Stimulated activated CD8-positive, alpha-beta memory T cell treated with anti-CD3 and anti-CD28 coated beads, Interleukin-12 subunit alpha, Interleukin-12 subunit beta, amount 100 ng/mL, for 4 hours (primary cell): ENCODE measurements at regions not wholly inside any gene's neighbourhood (a gene's known extent, or its start where the extent isn't known, plus 50 kb on each side); places are given as distances from the start of the nearest gene placed in this dataset.

Experiments
- DNase-seq: peaks from one replicate; pipeline ENCODE4 v3.0.0-alpha.2; 2020; ENCODE audit warnings: low read depth

GRCh38 chr3:151935446-151935845 is 62.0 kb downstream of the SUCNR1 start:
- no peak for DNase-seq

- DNase-seq = no peak
Observed at GRCh38 chr3:151940481-151940880, 67.0 kb downstream of the SUCNR1 start.

- no peak for DNase-seq
Observed at GRCh38 chr3:151943539-151943938, 70.1 kb downstream of the SUCNR1 start.

GRCh38 chr3:151944356-151944755 is 70.9 kb downstream of the SUCNR1 start:
- no peak for DNase-seq

GRCh38 chr3:151946606-151947005 is 73.2 kb downstream of the SUCNR1 start:
- no peak for DNase-seq

GRCh38 chr3:151949706-151950105 is 76.3 kb downstream of the SUCNR1 start:
- DNase-seq = no peak

GRCh38 chr3:151955356-151955755 is 81.9 kb downstream of the SUCNR1 start:
- no peak for DNase-seq

GRCh38 chr3:151960961-151961580 is 87.6 kb downstream of the SUCNR1 start:
- no peak for DNase-seq

GRCh38 chr3:151962352-151962751 is 88.9 kb downstream of the SUCNR1 start:
- no peak for DNase-seq

- no peak for DNase-seq
Observed at GRCh38 chr3:151962912-151963311, 89.5 kb downstream of the SUCNR1 start.

- DNase-seq = no peak
Observed at GRCh38 chr3:151964743-151965142, 91.3 kb downstream of the SUCNR1 start.

GRCh38 chr3:151969026-151969642 is 95.7 kb downstream of the SUCNR1 start:
- no peak for DNase-seq

GRCh38 chr3:151971814-151972579 is 98.6 kb downstream of the SUCNR1 start:
- no peak for DNase-seq

GRCh38 chr3:151974067-151974466 is 100.6 kb downstream of the SUCNR1 start:
- no peak for DNase-seq

- no peak for DNase-seq
Observed at GRCh38 chr3:151976211-151977050, 103.0 kb downstream of the SUCNR1 start.

GRCh38 chr3:151979906-151980305 is 106.5 kb downstream of the SUCNR1 start:
- no peak for DNase-seq

GRCh38 chr3:151983538-151983937 is 110.1 kb downstream of the SUCNR1 start:
- no peak for DNase-seq

GRCh38 chr3:151985787-151986430 is 112.5 kb downstream of the SUCNR1 start:
- DNase-seq = no peak

- DNase-seq = no peak
Observed at GRCh38 chr3:151987893-151988292, 114.5 kb downstream of the SUCNR1 start.

GRCh38 chr3:151989621-151990020 is 116.2 kb downstream of the SUCNR1 start:
- no peak for DNase-seq

GRCh38 chr3:151990696-151991376 is 117.4 kb downstream of the SUCNR1 start:
- no peak for DNase-seq
